ENCODE measurements at regions not wholly inside any gene's neighbourhood (a gene's known extent, or its start where the extent isn't known, plus 50 kb on each side); places are given as distances from the start of the nearest gene placed in this dataset.
"Not testable (repeated sequence)": the region's sequence is repeated elsewhere in the genome, so short reads cannot be mapped to it uniquely, and the experiment has no call there.

DNA sequence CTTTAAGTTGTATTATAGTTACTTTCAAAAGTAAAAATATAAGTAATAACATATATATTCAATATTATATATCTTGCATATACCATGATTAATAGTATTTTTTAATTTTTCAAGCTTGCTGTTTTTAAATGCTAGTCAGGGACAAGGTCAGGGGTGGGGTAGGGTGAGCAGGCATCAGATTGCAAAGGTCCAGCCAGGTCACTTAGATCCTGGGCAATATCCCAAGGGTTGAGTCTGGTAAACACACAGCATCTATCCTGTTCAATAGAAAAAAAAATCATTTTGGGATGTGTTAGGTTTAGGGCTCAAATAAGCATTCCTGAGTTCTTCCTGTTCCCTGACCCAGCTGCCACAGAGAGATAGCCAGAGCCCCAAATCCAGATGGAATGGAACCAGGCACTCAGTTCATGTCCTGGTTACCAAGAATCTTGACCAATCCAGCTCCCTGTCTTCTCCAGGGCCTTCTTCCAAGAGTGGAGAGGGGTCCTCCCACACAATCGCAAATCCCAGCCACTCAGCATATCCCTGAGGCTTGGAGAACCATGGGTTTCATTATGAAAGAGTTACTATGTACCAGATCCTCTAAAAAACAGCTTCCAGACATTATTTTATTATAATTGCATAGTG lies 134.9 kb upstream of the TOP1 start:
- no peak for DNase-seq

DNA sequence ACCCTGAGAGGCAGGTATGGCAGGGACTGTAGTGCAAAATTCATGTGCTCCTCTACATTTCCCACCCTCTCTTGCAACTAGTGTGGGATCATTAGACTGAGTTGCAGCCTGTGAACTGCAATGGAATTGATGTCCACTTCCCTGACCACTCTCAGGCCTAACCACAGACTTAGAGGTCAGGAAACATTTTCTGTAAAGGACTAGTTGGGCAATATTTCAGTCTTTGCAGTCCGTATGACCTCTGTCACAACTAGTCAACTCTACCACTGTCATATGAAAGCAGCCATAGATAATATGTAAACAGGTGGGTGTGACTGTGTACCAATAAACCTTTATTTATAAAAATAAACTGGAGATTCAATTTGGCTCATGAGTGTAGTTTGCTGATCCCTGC lies 134.4 kb upstream of the TOP1 start:
- no peak for DNase-seq

DNA sequence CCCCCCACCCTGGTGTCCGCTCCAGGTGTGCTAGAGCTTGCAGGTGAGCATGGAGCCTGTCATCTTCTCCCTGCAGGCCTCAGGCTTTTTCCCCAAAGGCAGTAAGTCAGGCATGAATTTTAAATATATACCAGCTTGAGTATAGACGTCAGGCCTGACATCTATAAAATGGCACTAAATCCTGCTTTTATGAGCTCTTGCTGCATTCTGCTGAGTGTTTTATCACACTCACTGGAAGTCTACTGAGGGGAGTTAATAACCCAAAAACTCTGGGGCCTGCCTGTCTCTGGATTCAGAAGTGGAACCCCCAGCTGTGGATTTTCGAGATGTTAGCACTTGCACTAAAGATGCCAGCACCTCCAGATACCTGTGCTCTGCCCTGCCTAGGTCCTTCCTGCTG lies 133.4 kb upstream of the TOP1 start:
- no peak for DNase-seq

DNA sequence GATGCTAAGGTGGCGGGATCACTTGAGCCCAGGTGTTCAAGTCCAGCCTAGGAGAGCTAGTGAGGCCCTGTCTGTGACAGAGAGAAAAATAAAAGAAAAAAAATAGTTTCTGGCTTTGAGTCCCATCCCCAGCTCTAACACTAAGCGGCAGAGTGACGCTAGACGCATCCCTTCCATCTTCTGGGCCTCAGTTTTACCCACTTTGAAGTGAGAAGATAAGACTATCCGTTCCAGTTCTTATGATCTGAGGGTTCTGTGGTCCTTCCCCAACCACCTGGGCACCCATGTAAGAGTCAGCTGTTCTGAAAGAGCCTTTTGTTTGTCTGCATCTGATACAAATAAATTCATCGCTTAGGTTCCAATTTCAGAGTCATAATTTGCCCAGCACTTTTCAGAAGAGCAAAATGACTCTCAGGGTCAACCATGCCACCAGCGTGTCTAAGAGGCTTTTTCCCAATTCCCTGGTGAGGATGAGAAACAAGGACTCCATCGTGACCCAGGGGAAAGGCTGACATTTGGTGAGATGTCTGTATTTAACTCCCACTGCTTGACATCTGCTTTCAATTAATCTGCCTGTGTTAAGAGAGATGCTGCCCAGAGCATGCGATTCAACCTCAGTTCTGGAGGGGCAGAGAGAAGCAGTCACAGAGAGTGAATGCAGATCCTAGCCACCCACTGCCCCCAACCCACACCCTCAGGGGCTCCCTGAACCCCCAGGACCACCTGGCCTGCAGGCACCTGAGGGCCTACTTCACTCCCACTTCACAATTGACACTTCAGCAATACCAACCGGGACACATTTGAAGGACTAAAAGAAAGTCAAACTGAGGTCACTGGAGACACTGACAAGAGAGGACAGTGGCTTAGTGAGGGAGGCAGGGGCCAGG lies 131.6 kb upstream of the TOP1 start:
- no peak for DNase-seq

DNA sequence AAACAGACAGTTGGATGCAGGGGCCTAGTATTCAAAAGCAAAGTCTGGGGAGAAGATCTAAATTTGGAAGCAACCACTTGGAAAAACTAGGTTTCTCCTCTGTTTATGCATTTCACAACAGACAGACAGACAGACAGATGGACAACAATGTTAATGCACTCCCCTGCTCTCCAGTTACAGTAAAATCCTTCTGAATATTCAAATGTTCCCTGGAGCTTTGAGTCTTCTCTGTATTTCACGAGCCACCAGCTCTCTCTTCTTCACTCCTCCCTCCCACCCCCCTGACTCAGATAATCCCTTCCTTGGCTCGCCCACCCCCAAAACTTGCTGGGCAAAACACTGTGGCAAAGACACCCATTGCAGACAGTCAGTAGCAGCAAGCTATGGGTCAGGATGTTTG lies 129.3 kb upstream of the TOP1 start:
- DNase-seq, result no peak

DNA sequence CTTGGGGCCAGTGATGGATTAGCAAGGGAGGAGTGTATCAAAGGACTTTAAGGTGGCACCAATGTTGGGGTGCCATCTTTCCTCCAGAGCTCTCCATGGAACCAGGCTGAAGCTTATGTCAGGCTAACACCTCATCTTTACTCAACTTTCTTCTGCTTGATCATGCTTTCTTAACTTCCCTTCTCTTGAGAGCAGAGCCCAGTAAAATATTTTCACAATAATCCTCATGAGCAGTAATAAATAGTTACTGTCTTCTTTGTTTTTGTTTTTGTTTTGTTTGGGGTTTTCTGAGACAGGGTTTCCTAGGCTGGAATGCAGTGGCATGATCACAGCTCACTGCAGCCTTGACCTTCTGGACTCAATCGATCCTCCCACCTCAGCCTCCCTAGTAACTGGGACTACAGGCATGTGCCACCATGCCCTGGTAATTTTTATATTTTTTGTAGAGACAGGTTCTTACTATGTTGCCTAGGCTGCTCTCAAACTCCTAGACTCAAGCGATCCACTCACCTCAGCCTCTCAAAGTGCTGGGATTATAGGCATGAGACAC lies 127.9 kb upstream of the TOP1 start:
- no peak for DNase-seq

DNA sequence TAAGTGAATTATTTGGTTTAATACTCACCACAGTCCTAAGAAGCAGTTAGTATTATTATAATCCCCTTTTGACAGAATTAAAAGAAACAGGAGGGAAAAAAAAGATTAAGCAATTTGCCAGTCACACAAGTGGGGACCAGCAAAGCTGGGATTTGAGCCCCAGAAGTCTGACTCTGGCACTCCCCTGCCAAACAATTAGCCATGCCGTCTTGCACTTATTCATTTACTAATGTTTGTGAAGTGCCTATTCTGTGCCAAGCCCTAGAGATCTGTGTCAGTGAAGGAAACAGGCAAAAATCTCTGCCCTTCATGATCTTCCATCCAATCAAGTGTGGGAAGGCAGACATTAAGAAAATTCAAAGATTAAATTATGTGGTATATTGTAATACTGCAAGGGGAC lies 126.0 kb upstream of the TOP1 start:
- no peak for DNase-seq

DNA sequence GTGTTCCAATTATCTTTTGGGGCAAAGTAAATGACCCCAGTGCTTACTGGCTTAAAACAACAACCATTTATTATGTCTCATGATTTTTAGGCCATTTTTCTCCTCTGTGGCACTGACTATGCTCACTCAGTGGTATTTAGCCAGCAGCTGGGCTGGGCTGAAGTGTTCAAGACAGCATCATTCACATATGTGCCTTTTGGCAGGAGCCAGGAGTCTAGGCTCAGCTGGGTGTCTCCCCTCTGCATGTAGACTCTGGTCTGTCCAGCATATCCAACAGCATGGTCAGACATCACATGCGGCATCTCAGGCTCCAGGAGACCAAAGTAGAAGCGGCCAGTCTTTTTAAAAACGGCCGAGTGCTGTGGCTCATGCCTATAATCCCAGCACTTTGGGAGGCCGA lies 120.3 kb upstream of the TOP1 start:
- no peak for DNase-seq

DNA sequence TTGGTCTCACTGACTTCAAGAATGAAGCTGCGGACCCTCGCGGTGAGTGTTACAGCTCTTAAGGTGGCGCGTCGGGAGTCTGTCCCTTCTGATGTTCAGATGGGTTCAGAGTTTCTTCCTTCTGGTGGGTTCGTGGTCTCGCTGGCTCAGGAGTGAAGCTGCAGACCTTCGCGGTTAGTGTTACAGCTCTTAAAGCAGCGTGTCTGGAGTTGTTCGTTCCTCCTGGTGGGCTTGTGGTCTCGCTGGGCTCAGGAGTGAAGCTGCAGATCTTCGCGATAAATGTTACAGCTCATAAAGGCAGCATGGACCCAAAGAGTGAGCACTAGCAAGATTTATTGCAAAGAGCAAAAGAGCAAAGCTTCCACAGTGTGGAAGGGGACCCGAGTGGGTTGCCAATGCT lies 119.1 kb upstream of the TOP1 start:
- not testable (repeated sequence) for DNase-seq

DNA sequence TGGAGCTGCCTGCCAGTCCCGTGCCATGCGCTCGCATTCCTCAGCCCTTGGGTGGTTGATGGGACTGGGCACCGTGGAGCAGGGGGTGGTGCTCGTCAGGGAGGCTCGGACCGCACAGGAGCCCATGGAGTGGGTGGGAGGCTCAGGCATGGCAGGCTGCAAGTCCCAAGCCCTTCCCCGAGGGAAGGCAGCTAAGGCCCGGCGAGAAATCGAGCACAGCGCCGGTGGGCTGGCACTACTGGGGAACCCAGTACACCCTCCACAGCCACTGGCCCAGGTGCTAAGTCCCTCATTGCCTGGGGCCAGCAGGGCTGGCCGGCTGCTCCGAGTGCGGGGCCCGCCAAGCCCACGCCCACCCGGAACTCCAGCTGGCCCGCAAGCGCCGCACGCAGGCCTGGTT lies 118.2 kb upstream of the TOP1 start:
- not testable (repeated sequence) for DNase-seq

DNA sequence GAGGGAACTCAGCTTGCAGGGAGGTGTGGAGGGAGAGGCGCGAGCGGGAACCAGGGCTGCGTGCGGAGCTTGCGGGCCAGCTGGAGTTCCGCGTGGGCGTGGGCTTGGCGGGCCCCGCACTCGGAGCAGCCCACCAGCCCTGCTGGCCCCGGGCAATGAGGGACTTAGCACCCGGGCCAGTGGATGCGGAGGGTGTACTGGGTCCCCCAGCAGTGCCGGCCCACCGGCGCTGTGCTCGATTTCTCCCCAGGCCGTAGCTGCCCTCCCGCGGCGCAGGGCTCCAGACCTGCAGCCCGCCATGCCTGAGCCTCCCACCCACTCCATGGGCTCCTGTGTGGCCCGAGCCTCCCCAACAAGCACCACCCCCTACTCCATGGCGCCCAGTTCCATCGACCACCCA lies 117.5 kb upstream of the TOP1 start:
- not testable (repeated sequence) for DNase-seq

DNA sequence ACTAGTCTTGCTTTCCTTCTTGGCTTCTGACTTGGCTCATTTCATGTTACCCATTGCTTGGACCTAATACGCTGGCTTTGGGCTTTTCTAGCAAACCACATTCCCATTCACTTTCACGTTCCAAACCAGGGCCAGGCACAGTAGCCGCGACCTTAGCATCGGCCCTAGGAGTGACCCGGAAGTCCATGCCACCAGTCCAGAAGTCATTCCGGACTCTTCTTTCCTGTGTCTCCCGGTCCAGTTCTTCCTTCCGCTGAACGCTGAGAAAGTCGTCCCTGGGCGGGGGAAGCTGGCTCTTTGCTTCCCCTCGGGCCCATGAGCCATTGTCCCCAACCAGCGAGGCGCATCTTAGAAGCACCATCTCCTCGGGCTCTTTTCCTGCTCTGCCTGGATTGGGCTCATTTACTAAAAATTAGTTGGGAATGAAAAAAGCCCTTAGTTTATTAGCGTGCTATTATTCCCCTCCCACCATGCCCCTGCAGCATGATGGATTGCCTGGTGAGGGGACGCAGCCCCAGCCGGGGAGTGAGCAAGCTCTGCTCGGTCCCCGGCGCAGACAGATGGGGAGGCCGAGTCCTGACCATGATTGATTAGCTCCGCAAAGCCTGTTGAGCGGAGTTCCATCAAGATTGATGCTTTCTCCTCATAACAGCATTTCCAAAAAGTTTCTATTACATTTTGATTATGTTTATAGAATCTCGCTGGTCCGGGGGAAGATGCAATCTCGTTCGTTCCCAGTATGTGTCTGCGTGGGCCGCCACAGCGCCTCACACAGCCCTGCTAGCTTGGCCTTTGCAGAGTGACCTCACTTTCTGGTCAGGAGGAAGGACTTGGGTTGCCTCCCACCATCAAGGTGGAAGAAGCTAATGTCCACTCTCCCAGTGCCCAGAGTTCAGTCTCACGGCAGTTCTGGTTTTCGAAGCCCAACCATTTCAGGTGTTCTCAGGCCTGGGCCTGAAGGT lies 115.1 kb upstream of the TOP1 start:
- no peak for DNase-seq

DNA sequence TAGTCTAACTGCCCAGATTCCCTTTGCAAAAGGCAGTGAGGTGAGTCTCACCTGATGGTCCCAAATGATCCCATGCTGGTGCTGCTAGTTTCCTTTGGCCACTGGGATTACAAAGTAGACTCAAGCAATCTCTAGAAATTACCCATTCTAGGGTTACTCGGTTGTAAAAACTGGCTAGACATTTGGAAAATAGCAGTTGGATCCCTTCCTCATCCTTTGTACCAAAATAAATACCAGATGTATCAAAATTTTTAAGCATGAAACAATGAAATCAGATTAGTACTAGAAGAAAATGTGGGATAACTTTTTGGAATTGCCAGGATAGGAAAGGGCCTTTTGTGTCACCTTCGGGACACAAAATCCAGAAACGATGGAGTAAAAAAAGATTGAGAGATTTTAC lies 112.9 kb upstream of the TOP1 start:
- DNase-seq, result no peak

DNA sequence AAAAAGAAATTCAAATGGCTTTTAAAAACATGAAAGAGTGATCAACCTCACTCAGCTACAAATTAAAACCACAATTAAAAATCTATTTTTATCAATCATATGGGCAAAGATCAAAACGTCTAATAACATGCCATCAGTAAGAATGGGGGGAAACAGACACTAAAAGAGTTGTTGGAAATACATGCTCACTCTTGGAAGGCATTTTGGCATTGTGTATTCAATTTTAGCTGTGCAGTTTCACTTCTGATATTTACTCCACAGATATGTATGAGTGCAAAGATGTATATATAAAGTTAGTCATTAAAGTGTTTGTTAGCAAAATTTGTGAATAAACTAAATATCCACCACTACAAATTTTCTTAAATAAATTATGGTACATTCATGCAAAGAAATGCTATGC lies 112.3 kb upstream of the TOP1 start:
- DNase-seq, result no peak

DNA sequence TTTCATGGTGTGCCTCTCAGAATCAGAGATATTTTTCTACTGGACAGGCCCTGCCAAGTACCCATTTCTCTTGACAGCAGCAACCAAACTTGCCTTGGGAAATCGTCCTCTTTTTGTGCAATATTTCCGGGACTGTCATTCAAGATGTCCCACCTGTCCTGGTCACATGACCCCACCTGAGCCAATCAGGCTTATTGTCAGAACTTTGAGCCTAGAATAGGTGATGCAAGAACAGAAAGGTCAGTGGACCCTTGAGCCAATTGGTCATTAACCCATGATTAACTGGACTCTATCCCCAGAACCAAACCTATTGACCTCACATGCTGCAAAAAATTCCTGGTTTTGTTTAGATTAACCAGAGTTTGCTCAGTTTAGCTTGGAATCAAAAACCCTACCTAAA lies 108.3 kb upstream of the TOP1 start:
- no peak for DNase-seq

DNA sequence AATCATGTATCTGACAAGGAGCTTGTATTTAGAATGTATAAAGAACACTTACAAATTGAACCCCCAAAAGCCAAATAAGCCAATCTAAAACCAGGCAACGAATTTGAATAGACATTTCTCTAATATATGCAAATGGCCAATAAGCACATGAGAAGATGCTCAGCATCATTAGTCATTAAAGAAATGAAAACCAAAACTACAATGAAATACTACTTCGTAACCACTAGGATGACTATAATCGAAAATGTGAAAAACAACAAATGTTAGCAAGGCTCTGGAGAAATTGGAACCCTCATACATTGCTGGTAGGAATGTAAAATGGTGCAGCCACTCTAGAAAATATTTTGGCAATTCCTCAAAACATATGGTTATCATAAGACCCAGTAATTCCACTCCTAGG lies 105.8 kb upstream of the TOP1 start:
- DNase-seq, result peak in 1 of 5 experiments; percentile 57

DNA sequence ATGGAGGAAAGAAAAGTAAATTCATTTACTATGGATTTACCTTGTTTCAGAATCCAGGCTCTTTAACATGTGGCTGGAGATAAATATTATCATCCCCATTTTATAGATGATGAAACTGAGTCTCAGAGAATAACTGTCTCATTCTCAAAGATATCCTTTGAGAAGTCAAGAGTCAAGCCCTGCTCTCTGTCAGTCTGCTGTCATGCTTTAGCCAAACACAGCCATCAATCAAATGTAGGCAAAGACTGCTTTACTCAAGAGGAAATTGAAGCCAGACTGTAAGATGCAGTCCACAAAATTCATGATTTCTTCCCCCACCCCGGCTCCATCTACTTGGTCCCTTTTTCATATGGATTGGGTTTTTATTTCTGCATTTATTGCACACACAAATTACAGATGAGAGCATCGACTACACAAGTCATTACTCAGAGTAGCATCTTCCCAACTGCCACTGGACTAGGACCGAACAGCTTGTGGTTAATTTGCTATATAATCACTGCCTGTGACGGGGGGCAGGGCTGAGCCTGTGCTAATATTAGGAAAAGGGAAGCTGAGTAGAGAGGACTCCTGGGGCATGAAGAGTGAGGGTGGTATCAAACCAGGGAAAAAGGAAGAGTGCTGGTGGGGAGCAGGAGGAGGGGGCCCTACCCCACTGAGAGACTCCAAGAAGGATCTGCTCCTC lies 102.7 kb upstream of the TOP1 start:
- DNase-seq, result no peak

DNA sequence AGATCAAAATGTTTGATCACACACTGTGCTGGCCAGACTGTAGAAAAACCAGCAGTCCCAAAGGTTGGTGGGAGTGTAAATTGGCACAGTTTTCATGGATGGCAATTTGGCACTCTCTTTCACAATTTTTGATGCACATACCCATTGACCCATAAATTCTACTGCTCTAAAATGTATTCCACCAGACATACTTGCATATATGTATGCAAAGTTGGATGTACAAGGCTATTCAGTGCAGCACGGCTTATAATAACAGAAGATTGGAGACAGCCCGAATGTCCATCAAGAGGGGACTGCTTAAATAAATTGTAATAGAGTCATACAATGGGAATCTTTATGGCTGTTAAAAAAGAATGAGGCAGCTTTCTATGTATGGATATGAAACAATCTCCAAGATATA lies 101.7 kb upstream of the TOP1 start:
- no peak for DNase-seq

DNA sequence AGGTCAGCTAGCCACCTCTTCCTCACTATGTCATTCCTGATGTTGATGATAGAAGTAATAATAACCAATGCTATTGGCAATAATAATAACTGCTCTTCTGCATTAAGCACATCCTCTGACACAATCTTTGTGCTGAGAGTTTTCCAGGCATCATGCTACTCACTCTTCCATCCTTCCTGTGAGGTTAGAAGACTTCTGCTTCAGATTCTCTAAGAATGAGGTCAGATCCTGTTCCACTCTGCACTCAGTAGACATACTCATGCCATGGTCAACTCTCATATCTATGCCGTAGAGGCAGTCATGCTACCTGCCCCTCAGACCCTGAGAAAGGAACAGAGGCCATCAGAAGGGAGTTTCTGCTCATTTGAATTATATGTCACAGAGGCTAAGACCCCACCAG lies 98.1 kb upstream of the TOP1 start:
- DNase-seq, result no peak

DNA sequence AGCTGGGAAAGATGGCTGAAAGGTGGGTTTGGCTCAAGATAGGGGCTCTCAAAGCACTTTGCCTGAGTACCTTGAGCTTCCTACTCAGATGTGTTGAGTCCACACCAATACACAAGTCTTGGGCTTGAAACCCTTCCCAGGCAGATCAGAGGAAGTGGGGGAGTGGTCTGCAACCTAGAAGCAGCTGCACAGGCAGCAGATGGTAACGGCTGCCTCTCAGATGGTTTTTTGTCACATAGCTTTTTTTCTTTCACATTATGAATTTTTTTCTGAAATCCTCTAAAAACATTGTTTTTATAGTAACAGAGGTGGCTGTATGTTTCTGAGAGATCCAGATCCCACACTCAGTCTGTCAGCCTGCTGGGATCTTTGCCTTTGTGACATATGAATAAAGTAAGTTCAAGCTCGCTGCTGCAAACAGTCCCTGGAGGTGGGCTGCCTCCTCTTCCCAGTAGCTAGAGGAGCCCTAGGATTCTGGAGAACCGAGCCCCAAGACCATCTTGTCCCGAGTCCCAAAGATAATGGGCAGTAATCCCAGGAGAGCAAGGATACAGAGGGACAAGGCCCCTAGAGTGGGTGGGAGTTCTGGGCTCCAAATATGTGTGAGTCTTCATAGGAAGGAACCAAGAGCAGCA lies 97.1 kb upstream of the TOP1 start:
- DNase-seq, result no peak

DNA sequence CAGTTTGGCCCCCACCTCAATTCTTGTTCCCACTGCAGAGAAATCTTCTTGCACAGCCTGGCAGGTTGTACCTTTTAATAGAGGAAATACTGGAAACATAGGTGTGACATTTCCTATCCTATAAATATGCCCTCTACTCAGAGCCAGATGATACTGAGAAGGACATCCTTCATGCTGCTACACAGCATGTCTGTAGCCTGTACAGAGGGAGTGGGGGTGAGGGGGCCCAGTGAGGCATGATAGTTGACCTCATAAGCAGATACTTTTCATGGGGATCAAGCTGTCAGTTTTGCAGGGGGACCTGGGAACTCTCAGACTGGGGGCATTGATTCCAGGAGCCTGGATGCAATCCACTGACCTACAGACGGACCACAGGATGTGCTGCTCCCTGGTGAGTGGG lies 96.2 kb upstream of the TOP1 start:
- no peak for DNase-seq

DNA sequence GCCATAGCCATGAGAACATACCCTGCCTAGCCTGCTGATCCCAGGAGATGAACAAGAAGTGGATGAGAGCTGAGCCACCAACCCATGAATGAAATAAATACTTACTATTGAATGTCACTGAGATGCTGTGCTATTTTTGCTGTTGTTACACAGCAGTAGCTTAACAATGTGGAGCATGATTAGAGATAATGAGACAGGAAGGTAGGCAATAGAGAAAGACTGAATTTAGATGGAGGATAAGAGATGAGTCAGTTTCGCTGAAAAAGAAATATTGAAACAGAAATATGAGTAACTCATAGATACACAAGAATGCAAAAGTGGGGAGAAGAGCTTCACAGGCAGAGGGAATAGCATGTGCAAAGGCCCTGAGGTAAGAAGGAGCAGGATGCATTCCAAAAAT lies 94.9 kb upstream of the TOP1 start:
- DNase-seq, result peak in 1 of 5 experiments; percentile 20

All from T-helper 2 cell (primary cell).